HG03139 (cell line): ENCODE measurements at regions not wholly inside any gene's neighbourhood (a gene's known extent, or its start where the extent isn't known, plus 50 kb on each side); places are given as distances from the start of the nearest gene placed in this dataset.
"Not testable (repeated sequence)": the region's sequence is repeated elsewhere in the genome, so short reads cannot be mapped to it uniquely, and the experiment has no call there.

ENCODE experiments used
- ATAC-seq: cut with Tn5 transposase; IDR thresholded peaks from one replicate; pipeline ENCODE4 v1.9.1; 2021; ENCODE audit not compliant: unreplicated experiment

GRCh38 chr6:99801805-99802204 lies 192.2 kb downstream of the MCHR2 start:
- ATAC-seq: no peak

- no peak for ATAC-seq
These were observed 191.5 kb downstream of the MCHR2 start for GRCh38 chr6:99802396-99803031.

- ATAC-seq: no peak
These were observed 185.0 kb downstream of the MCHR2 start for GRCh38 chr6:99808992-99809391.

GRCh38 chr6:99810295-99810694 lies 183.7 kb downstream of the MCHR2 start:
- no peak for ATAC-seq

- no peak for ATAC-seq
These were observed 182.9 kb downstream of the MCHR2 start for GRCh38 chr6:99810942-99811620.

- ATAC-seq: no peak
These were observed 182.4 kb downstream of the MCHR2 start for GRCh38 chr6:99811636-99812035.

GRCh38 chr6:99813565-99813964 lies 180.5 kb downstream of the MCHR2 start:
- ATAC-seq: no peak

GRCh38 chr6:99814230-99814928 lies 179.6 kb downstream of the MCHR2 start:
- no peak for ATAC-seq

- no peak for ATAC-seq
These were observed 177.2 kb downstream of the MCHR2 start for GRCh38 chr6:99816795-99817194.

- ATAC-seq: no peak
These were observed 175.9 kb downstream of the MCHR2 start for GRCh38 chr6:99818161-99818560.

GRCh38 chr6:99819853-99820252 lies 174.2 kb downstream of the MCHR2 start:
- ATAC-seq: no peak

- ATAC-seq: no peak
These were observed 172.9 kb downstream of the MCHR2 start for GRCh38 chr6:99821164-99821563.

GRCh38 chr6:99822741-99823512 lies 171.1 kb downstream of the MCHR2 start:
- ATAC-seq: no peak

GRCh38 chr6:99823513-99824235 lies 170.3 kb downstream of the MCHR2 start:
- ATAC-seq: not testable (repeated sequence)

GRCh38 chr6:99833034-99833433 lies 161.0 kb downstream of the MCHR2 start:
- ATAC-seq: no peak

GRCh38 chr6:99836471-99836870 lies 157.6 kb downstream of the MCHR2 start:
- ATAC-seq: no peak

- no peak for ATAC-seq
These were observed 155.4 kb downstream of the MCHR2 start for GRCh38 chr6:99838607-99839006.

GRCh38 chr6:99841297-99841696 lies 152.7 kb downstream of the MCHR2 start:
- ATAC-seq: no peak

GRCh38 chr6:99846006-99846405 lies 148.0 kb downstream of the MCHR2 start:
- ATAC-seq: no peak

GRCh38 chr6:99850841-99851240 lies 143.2 kb downstream of the MCHR2 start:
- ATAC-seq: no peak

- ATAC-seq: no peak
These were observed 142.0 kb downstream of the MCHR2 start for GRCh38 chr6:99852031-99852430.
